Smooth muscle cell (in vitro differentiated cells): ENCODE measurements at regions not wholly inside any gene's neighbourhood (a gene's known extent, or its start where the extent isn't known, plus 50 kb on each side); places are given as distances from the start of the nearest gene placed in this dataset.

ENCODE experiments used
- DNase-seq: peaks from one replicate; lab custom pipeline; 2025; ENCODE audit not compliant: unreplicated experiment; lab: John Stamatoyannopoulos, UW
- H2AFZ ChIP-seq: fragments of 200-600 bp; sonication (generic); 2 replicates; pipeline ENCODE4 v1.6.0; 2016; ENCODE audit warnings: antibody characterized with exemption, low read depth, mild to moderate bottlenecking
- H3F3A ChIP-seq: fragments of 200-600 bp; sonication (generic); 2 replicates; pipeline ENCODE4 v1.6.0; 2017; ENCODE audit warnings: antibody characterized with exemption, low read depth
- H3K27ac ChIP-seq: fragments of 200-600 bp; sonication (generic); 2 replicates; pipeline ENCODE4 v1.5.1; 2016; ENCODE audit warnings: low read depth, mild to moderate bottlenecking
- H3K27me3 ChIP-seq: fragments of 200-600 bp; sonication (generic); 2 replicates; pipeline ENCODE4 v1.6.1; 2016; ENCODE audit warnings: low read depth, mild to moderate bottlenecking
- H3K36me3 ChIP-seq: fragments of 200-600 bp; sonication (generic); 2 replicates; pipeline ENCODE4 v1.5.1; 2016; ENCODE audit warnings: low read depth
- H3K4me1 ChIP-seq: fragments of 200-600 bp; sonication (generic); 2 replicates; pipeline ENCODE4 v1.5.1; 2016; ENCODE audit warnings: low read depth
- H3K4me2 ChIP-seq: fragments of 200-600 bp; sonication (generic); 2 replicates; pipeline ENCODE4 v1.6.0; 2016; ENCODE audit warnings: mild to moderate bottlenecking
- H3K4me3 ChIP-seq: fragments of 200-600 bp; sonication (generic); 2 replicates; pipeline ENCODE4 v1.5.1; 2016; ENCODE audit warnings: mild to moderate bottlenecking
- H3K79me2 ChIP-seq: fragments of 200-600 bp; sonication (generic); 2 replicates; pipeline ENCODE4 v1.6.0; 2016; ENCODE audit warnings: low read depth, mild to moderate bottlenecking
- H3K9ac ChIP-seq: fragments of 200-600 bp; sonication (generic); 2 replicates; pipeline ENCODE4 v1.6.0; 2016; ENCODE audit warnings: low read depth
- H3K9me3 ChIP-seq: fragments of 200-600 bp; sonication (generic); replicated peaks from 2 replicates; pipeline ENCODE4 v1.5.1; 2016; ENCODE audit warnings: low read depth
- H4K20me1 ChIP-seq: fragments of 200-600 bp; sonication (generic); 2 replicates; pipeline ENCODE4 v1.6.0; 2016; ENCODE audit warnings: low read depth
- WGBS: methylation state at CpG from one replicate; pipeline ENCODE4 v1.1.7; 2016; ENCODE audit warnings: low lambda C conversion rate; 5-methylcytosine and 5-hydroxymethylcytosine counted together
- TF ChIP-seq, protein P1 (sequence below): fragments of 200-600 bp; sonication (generic); IDR thresholded peaks from 2 replicates; pipeline ENCODE4 v1.5.1; 2017; ENCODE audit warnings: borderline replicate concordance, mild to moderate bottlenecking, antibody characterized with exemption; ENCODE audit not compliant: insufficient read depth, poor library complexity, severe bottlenecking

DNA sequence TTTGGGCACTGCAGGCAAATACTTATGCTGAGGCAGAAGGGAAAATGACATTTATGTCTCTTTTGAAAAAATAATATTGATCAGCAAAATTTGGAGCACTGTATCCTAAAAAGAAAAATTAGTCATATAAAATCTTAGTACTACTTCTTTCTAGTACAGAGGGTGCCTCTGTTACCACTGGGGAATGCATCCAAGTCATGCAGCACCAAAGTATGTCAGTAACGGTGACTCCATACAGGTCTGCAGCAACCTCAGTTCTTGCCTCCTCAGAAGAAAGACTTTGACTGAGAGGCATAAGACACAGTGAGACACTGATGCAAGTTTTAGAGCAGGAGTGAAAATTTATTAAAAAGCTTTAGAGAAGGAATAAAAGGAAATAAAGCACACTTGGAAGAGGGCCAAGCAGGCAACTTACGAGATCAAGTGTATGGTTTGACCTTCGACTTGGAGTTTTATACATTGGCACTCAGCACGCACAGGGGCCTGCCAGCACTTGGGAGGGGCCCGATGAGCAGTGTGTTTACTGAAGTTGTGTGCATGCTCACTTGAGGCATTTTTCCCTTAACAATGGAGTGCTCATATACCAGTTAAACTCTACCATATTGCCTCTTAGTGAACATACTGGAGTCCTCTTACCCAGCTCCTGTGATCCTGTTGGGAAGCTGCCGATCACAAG lies 1244.8 kb downstream of the EPHA7 start:
- Histone ChIP-seq H3K4me3 (no peak overlapping the region), H4K20me1 (no peaks in the 10 kb centered on the region), H3K36me3 (no peaks in the 10 kb centered on the region), H3K9ac (no peak overlapping the region), H3F3A (no peaks in the 10 kb centered on the region), H3K27me3 (no peaks in the 10 kb centered on the region), H3K27ac (no peak overlapping the region), H3K4me1 (no peaks in the 10 kb centered on the region), H3K79me2 (no peaks in the 10 kb centered on the region), H3K9me3 (no peaks in the 10 kb centered on the region), H2AFZ (no peak overlapping the region), H3K4me2 (no peak overlapping the region)
- TF ChIP-seq, protein P1, sequence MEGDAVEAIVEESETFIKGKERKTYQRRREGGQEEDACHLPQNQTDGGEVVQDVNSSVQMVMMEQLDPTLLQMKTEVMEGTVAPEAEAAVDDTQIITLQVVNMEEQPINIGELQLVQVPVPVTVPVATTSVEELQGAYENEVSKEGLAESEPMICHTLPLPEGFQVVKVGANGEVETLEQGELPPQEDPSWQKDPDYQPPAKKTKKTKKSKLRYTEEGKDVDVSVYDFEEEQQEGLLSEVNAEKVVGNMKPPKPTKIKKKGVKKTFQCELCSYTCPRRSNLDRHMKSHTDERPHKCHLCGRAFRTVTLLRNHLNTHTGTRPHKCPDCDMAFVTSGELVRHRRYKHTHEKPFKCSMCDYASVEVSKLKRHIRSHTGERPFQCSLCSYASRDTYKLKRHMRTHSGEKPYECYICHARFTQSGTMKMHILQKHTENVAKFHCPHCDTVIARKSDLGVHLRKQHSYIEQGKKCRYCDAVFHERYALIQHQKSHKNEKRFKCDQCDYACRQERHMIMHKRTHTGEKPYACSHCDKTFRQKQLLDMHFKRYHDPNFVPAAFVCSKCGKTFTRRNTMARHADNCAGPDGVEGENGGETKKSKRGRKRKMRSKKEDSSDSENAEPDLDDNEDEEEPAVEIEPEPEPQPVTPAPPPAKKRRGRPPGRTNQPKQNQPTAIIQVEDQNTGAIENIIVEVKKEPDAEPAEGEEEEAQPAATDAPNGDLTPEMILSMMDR: no peak
- DNase-seq: no peak
- WGBS: 98% methylated on average over 6 of the region's 6 CpGs

DNA sequence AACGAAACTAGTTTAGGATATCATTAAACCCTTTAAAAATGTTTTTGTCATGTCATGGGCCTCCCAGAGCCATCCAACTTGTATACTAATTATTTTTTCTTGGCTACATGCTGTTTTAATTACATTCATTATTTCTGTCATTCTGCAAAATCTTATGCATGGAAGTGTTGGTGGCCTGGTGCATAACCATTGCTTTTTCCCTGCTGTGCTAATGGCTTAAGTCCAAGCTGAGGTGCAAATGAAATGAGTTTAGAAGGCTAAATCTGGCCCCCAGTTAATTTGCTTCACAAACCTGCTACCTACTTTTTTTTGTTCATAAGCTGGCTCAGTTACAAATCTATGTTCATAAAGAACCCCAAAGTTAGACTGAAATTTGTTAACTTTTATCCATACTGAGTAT lies 1249.9 kb downstream of the EPHA7 start:
- 91% methylated on average over 1 of the region's 1 CpG for WGBS

DNA sequence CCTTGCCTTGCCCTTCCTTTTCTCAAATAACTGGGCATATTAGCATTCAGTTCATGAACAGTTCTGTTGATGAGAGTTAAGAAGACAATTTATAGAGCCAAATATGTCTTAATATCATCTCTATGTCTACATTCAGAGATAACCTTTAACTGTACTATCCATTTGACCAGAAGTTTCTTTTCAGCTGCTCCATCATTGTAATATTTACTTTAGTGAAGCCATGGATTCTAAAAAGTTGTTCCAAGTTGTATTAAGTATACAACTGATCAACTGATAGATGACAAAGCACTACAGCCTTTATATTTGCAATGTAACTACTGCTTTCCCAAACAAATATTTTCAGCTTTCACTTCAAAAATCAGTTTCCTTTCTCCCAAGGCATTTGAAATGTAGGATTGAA lies 1252.7 kb downstream of the EPHA7 start:
- no peaks in the 10 kb centered on the region for H3K36me3 ChIP-seq
- H4K20me1 ChIP-seq: no peaks in the 10 kb centered on the region
- H2AFZ ChIP-seq: no peak overlapping the region
- no peaks in the 10 kb centered on the region for H3K27me3 ChIP-seq
- no peaks in the 10 kb centered on the region for H3K79me2 ChIP-seq
- no peak for DNase-seq
- no peak overlapping the region for H3K4me3 ChIP-seq
- no peaks in the 10 kb centered on the region for H3K9me3 ChIP-seq
- no peak overlapping the region for H3K4me2 ChIP-seq
- no peaks in the 10 kb centered on the region for H3K4me1 ChIP-seq
- H3K9ac ChIP-seq: no peak overlapping the region
- TF ChIP-seq, protein P1: no peak
- H3F3A ChIP-seq: no peaks in the 10 kb centered on the region
- H3K27ac ChIP-seq: no peak overlapping the region

More for the DNA sequence above, 1249.9 kb downstream of the EPHA7 start:
- no peak for DNase-seq
- no peaks in the 10 kb centered on the region for H3K79me2 ChIP-seq
- no peak overlapping the region for H2AFZ ChIP-seq
- H3K4me2 ChIP-seq: no peak overlapping the region
- H3K9me3 ChIP-seq: no peaks in the 10 kb centered on the region
- no peaks in the 10 kb centered on the region for H3K36me3 ChIP-seq
- no peak overlapping the region for H3K27ac ChIP-seq
- H3K4me3 ChIP-seq: no peak overlapping the region
- no peaks in the 10 kb centered on the region for H3K27me3 ChIP-seq
- H3F3A ChIP-seq: no peaks in the 10 kb centered on the region
- H3K9ac ChIP-seq: no peak overlapping the region
- H3K4me1 ChIP-seq: no peaks in the 10 kb centered on the region
- TF ChIP-seq, protein P1: no peak
- H4K20me1 ChIP-seq: no peaks in the 10 kb centered on the region

DNA sequence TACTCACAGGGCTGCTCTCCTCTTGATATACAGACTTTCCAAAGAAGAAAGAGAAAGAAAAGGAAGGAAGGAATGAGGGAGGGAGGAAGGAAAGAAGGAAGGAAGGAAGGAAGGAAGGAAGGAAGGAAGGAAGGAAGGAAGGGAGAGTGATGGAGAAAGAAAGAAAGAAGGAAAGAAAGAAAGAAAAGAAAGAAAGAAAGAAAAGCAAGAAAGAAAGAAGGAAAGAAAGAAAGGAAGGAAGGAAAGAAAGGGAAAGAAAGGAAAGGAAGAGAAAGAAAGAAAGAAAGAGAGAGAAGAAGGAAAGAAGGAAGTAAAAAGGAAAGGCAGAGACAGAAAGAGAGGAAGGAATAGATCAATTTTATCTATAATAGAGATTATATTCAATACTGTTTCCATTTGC lies 1257.4 kb downstream of the EPHA7 start:
- Histone ChIP-seq H3K79me2 (no peaks in the 10 kb centered on the region), H3K4me3 (no peak overlapping the region), H3K4me2 (no peak overlapping the region), H3K27me3 (no peaks in the 10 kb centered on the region), H3K9ac (no peak overlapping the region), H3K4me1 (no peaks in the 10 kb centered on the region), H2AFZ (no peak overlapping the region), H3F3A (no peaks in the 10 kb centered on the region), H3K9me3 (no peaks in the 10 kb centered on the region), H3K36me3 (no peaks in the 10 kb centered on the region), H3K27ac (no peak overlapping the region), H4K20me1 (no peaks in the 10 kb centered on the region)
- TF ChIP-seq, protein P1: no peak
- no peak for DNase-seq
